SU-DHL-6 (cell line): ENCODE measurements at regions not wholly inside any gene's neighbourhood (a gene's known extent, or its start where the extent isn't known, plus 50 kb on each side); places are given as distances from the start of the nearest gene placed in this dataset.

Experiments
- H2AFZ ChIP-seq: fragments of 200-600 bp; sonication (generic); 2 replicates; pipeline ENCODE4 v1.6.1; 2014; ENCODE audit warnings: low read depth, mild to moderate bottlenecking, moderate library complexity, mixed read lengths, antibody characterized with exemption, low read length; ENCODE audit not compliant: severe bottlenecking
- H3F3A ChIP-seq: fragments of 200-600 bp; shearing (Covaris generic); 2 replicates; pipeline ENCODE4 v1.6.0; 2016; ENCODE audit warnings: antibody characterized with exemption, mild to moderate bottlenecking; ENCODE audit not compliant: insufficient read depth
- H3K27ac ChIP-seq: fragments of 200-600 bp; sonication (generic); 2 replicates; pipeline ENCODE4 v1.5.1; 2016; ENCODE audit warnings: low read depth, mild to moderate bottlenecking, low read length, moderate library complexity, mixed read lengths
- H3K27me3 ChIP-seq: fragments of 200-600 bp; sonication (generic), shearing (Covaris generic); 2 replicates; pipeline ENCODE4 v1.6.0; 2014; ENCODE audit warnings: mild to moderate bottlenecking, low read length
- H3K36me3 ChIP-seq: fragments of 200-600 bp; sonication (generic); 2 replicates; pipeline ENCODE4 v1.6.1; 2014; ENCODE audit warnings: mild to moderate bottlenecking, low read length, mixed read lengths
- H3K4me2 ChIP-seq: fragments of 300-600, 200-600 bp; shearing (Covaris generic), sonication (generic); 2 replicates; pipeline ENCODE4 v1.6.0; 2014; ENCODE audit warnings: low read length, low read depth, mild to moderate bottlenecking; ENCODE audit not compliant: poor library complexity, severe bottlenecking
- H3K4me3 ChIP-seq: fragments of 200-600 bp; sonication (generic); 2 replicates; pipeline ENCODE4 v1.5.1; 2014; ENCODE audit warnings: antibody characterized with exemption, low read length, mild to moderate bottlenecking, mixed read lengths; ENCODE audit not compliant: insufficient read depth, poor library complexity, severe bottlenecking
- H3K79me2 ChIP-seq: fragments of 200-600 bp; sonication (generic); 2 replicates; pipeline ENCODE4 v1.6.1; 2014; ENCODE audit warnings: mild to moderate bottlenecking, low read length, moderate library complexity; ENCODE audit not compliant: insufficient read depth
- H3K9ac ChIP-seq: fragments of 200-600 bp; sonication (generic); 2 replicates; pipeline ENCODE4 v1.7.0; 2014; ENCODE audit warnings: mild to moderate bottlenecking, low read length
- H3K9me2 ChIP-seq: fragments of 200-600 bp; sonication (generic); replicated peaks from 2 replicates; pipeline ENCODE4 v1.6.1; 2014; ENCODE audit warnings: low read length; ENCODE audit not compliant: insufficient read depth
- H3K9me3 ChIP-seq: fragments of 200-600 bp; sonication (generic); 2 replicates; pipeline ENCODE4 v1.6.1; 2014; ENCODE audit warnings: low read length, mixed read lengths; ENCODE audit not compliant: insufficient read depth
- H4K20me1 ChIP-seq: fragments of 200-600 bp; sonication (generic); 2 replicates; pipeline ENCODE4 v1.6.1; 2014; ENCODE audit warnings: low read depth, mild to moderate bottlenecking, antibody characterized with exemption, low read length, moderate library complexity, mixed read lengths
- EZH2phosphoT487 ChIP-seq: fragments of 200-600 bp; sonication (generic), shearing (Covaris generic); conservative IDR thresholded peaks from 2 replicates; pipeline ENCODE4 v1.6.1; 2018; ENCODE audit warnings: mild to moderate bottlenecking, antibody characterized with exemption, low read length, moderate library complexity, mixed read lengths
- TF ChIP-seq, protein P1 (sequence below): fragments of 200-600 bp; sonication (generic); IDR thresholded peaks from one replicate; pipeline ENCODE4 v1.5.1; 2017; ENCODE audit warnings: antibody characterized with exemption, mild to moderate bottlenecking, low read length, moderate library complexity; ENCODE audit not compliant: insufficient read depth, poor library complexity, severe bottlenecking

- TF ChIP-seq, protein P1, sequence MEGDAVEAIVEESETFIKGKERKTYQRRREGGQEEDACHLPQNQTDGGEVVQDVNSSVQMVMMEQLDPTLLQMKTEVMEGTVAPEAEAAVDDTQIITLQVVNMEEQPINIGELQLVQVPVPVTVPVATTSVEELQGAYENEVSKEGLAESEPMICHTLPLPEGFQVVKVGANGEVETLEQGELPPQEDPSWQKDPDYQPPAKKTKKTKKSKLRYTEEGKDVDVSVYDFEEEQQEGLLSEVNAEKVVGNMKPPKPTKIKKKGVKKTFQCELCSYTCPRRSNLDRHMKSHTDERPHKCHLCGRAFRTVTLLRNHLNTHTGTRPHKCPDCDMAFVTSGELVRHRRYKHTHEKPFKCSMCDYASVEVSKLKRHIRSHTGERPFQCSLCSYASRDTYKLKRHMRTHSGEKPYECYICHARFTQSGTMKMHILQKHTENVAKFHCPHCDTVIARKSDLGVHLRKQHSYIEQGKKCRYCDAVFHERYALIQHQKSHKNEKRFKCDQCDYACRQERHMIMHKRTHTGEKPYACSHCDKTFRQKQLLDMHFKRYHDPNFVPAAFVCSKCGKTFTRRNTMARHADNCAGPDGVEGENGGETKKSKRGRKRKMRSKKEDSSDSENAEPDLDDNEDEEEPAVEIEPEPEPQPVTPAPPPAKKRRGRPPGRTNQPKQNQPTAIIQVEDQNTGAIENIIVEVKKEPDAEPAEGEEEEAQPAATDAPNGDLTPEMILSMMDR, result no peak
- no peak for TF ChIP-seq EZH2phosphoT487
Observed at GRCh38 chrX:115989686-115990085, 180.9 kb upstream of the AGTR2 start.

GRCh38 chrX:116009346-116009745 lies 161.2 kb upstream of the AGTR2 start:
- Histone ChIP-seq H3K27me3 (no peaks in the 10 kb centered on the region), H4K20me1 (no peaks in the 10 kb centered on the region), H3K27ac (no peak overlapping the region), H2AFZ (no peak overlapping the region), H3K9ac (no peak overlapping the region), H3K36me3 (no peaks in the 10 kb centered on the region), H3K79me2 (no peaks in the 10 kb centered on the region), H3K4me3 (no peak overlapping the region), H3F3A (no peaks in the 10 kb centered on the region), H3K4me2 (no peak overlapping the region), H3K9me2 (no peaks in the 10 kb centered on the region), H3K9me3 (no peaks in the 10 kb centered on the region)
- TF ChIP-seq, protein P1, result no peak
- no peak for TF ChIP-seq EZH2phosphoT487

More at GRCh38 chrX:115989686-115990085, 180.9 kb upstream of the AGTR2 start:
- H3K27me3 ChIP-seq, result no peaks in the 10 kb centered on the region
- no peak overlapping the region for H2AFZ ChIP-seq
- no peaks in the 10 kb centered on the region for H4K20me1 ChIP-seq
- H3K4me2 ChIP-seq, result no peak overlapping the region
- no peaks in the 10 kb centered on the region for H3K36me3 ChIP-seq
- H3F3A ChIP-seq, result no peaks in the 10 kb centered on the region
- H3K27ac ChIP-seq, result no peak overlapping the region
- no peaks in the 10 kb centered on the region for H3K79me2 ChIP-seq
- H3K9me3 ChIP-seq, result no peaks in the 10 kb centered on the region
- H3K9ac ChIP-seq, result no peak overlapping the region
- H3K4me3 ChIP-seq, result no peak overlapping the region
- H3K9me2 ChIP-seq, result no peaks in the 10 kb centered on the region

DNA sequence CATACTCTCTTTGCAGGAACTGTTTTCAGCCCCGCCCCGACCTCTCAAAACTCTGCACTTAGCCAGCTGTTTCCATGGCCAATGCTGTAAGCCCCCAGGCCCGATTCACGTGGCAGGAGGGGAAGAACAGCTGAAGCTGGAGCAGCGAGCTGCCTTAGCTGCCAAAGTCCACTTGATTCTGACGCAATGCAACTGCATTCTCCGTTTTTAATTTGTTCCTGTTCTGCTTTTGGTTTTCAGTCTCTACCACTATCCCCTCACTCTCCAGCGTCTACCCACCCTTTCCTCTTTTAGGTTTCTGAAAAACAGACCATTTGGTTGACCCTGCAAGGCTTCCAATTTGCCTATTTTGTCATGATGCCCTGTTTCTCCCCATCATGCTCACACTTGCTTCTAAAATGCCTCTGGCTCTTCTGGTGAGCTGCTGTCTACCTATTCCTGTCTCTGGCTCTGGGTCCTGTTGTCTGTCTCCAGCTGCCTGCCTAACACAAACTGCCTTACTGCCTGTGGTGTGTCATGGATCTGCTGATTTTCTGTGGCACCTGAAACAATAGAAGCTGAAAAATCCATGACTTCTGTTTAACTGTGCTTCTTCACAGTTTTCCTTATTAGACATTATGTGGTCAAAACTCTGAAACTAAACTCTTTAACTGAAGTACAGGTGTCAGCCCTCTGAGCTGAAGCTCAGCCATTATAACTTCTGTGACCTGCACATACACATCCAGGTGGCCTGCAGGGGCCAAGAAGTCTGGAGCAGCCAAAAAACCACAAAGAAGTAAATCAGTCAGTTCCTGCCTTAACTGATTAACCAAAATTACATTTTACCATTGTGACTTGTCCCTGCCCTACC lies 160.5 kb upstream of the AGTR2 start:
- Histone ChIP-seq H3K79me2 (no peaks in the 10 kb centered on the region), H2AFZ (no peak overlapping the region), H3K9ac (no peak overlapping the region), H3K4me3 (no peak overlapping the region), H3K27me3 (no peaks in the 10 kb centered on the region), H3K4me2 (no peak overlapping the region), H3K36me3 (no peaks in the 10 kb centered on the region), H4K20me1 (no peaks in the 10 kb centered on the region), H3K9me3 (no peaks in the 10 kb centered on the region), H3K27ac (no peak overlapping the region), H3F3A (no peaks in the 10 kb centered on the region), H3K9me2 (no peaks in the 10 kb centered on the region)
- TF ChIP-seq, protein P1, result no peak
- TF ChIP-seq EZH2phosphoT487, result no peak
